ENCODE measurements at regions not wholly inside any gene's neighbourhood (a gene's known extent, or its start where the extent isn't known, plus 50 kb on each side); places are given as distances from the start of the nearest gene placed in this dataset.
"Not testable (repeated sequence)": the region's sequence is repeated elsewhere in the genome, so short reads cannot be mapped to it uniquely, and the experiment has no call there.

DNA sequence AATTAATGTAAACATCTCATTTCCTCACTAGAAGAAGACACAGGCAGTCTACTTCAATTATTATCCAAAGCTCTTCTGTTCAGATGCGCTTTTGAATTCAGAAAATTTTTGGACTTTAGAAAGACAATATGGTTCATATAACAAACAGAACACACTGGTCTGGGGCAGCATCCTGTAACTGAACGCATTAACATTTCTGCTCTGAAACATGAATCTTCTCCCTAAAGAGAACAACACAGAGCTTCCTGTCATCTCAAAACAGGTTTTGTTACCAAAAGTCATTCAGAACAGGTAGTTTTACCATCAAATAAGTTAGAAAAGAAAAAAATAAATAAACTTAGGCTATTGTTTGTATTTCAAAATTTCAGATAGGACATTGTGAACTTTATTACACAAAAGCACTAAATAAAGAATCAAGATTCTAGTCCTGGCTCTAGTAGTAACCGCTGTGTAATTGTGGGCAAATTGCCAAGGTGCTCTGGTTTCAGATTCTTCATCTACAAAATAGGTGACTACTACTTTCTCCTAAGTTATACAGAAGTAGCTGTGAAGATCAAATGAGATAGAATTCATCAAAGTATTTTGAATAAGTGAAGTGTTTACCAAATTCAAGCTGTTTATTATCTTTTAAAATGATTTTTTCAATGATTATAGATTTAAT lies 252.3 kb upstream of the RASGEF1B start:
- H3K27me3 Mint-ChIP-seq = peaks cover 7% of the 10 kb centered on the region
- no peak overlapping the region for H3K4me3 Mint-ChIP-seq
- H3K4me1 Mint-ChIP-seq (ENCODE audit: low read depth) = peaks cover 20% of the 10 kb centered on the region
- H3K27ac Mint-ChIP-seq = no peak overlapping the region
- peaks cover 4% of the 10 kb centered on the region for H3K9me3 Mint-ChIP-seq
- no peaks in the 10 kb centered on the region for H3K36me3 Mint-ChIP-seq (ENCODE audit: low read depth)

DNA sequence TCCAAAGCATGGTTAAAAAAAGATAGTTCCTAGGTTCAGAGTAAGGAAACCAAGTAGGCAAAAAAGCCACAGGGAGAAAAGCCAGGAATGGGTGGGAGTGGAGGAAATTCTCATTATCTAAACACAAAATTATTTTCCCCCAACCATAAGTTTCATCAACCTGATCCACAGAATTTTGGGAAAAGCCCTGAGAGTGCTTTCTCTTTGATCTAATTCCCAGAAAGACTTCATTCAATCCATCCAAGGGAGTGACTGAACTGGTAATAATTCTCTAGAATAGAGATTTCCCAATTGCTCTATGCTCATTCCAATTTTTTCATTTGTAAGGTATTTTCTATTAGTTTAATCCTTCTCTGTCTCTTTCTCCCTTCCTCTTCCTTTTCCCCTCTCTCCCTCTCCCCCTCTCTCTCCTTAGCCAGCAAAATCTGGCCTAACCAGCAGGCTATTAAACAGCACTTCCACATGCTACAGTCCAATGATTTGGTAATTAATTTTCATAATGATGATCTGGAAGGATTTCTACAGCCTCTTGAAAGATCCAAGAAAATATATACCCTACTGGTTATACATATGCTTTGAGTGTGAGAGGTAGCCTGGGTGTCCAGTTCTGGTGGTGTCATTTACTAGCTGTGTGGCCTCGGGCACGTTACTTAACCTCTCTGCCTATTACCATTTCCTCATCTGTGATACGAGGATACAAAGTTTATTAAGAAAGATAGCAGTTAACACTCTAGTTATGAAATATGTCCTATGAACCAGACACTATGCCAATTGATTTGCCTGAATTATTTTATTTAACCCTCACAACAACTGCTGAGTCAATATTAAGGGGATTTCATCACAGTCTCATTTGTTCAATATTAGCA lies 251.5 kb upstream of the RASGEF1B start:
- no peak overlapping the region for H3K27ac Mint-ChIP-seq
- H3K27me3 Mint-ChIP-seq = peaks cover 5% of the 10 kb centered on the region
- no peak overlapping the region for H3K4me3 Mint-ChIP-seq
- H3K9me3 Mint-ChIP-seq = peaks cover 4% of the 10 kb centered on the region
- peaks cover 20% of the 10 kb centered on the region for H3K4me1 Mint-ChIP-seq (ENCODE audit: low read depth)
- H3K36me3 Mint-ChIP-seq (ENCODE audit: low read depth) = no peaks in the 10 kb centered on the region

DNA sequence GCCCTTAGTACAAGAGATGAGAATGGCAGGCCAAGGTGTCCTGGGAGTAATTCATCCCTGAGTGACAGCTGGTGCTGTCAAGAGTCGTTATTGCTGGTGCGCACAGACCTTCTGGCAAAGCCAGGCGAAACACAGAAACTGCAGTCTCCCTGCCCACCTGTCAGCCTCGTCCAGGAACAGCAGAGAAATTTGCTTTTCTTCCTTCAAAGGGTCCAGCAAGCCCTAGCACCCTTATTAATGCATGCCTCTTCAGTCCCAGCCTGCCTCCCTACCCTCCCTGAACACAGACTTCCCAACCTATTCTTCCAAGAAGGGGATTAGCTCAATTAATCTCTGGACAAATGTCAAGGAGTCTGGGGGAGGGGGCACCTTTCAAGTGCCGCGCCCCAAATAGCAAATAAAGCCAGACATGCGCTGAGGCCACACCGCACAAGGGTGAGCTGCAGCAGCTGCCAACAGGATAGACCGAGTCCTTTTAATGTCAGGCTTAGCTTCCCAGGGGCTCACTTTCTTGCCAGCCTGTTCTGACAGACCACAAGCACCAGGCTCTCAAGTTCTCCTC lies 250.7 kb upstream of the RASGEF1B start:
- Mint-ChIP-seq H3K4me1 (ENCODE audit: low read depth) (peaks cover 20% of the 10 kb centered on the region), H3K9me3 (no peaks in the 10 kb centered on the region), H3K4me3 (no peak overlapping the region), H3K27ac (no peak overlapping the region), H3K27me3 (peaks cover 4% of the 10 kb centered on the region), H3K36me3 (ENCODE audit: low read depth) (no peaks in the 10 kb centered on the region)

DNA sequence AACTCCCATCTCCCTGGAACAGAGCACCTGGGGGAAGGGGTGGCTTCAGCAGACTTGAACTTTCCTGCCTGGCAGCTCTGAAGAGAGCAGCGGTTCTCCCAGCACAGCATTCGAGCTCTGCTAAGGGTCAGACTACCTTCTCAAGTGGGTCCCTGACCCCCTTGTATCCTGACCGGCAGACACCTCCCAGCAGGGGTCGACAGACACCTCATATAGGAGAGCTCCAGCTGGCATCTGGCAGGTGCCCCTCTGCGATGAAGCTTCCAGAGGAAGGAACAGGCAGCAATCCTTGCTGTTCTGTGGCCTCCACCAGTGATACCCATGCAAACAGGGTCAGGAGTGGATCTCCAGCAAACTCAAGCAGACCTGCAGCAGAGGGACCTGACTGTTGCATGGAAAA lies 244.1 kb upstream of the RASGEF1B start:
- peaks cover 13% of the 10 kb centered on the region for H3K4me1 Mint-ChIP-seq (ENCODE audit: low read depth)
- H3K4me3 Mint-ChIP-seq = no peak overlapping the region
- peaks cover 4% of the 10 kb centered on the region for H3K9me3 Mint-ChIP-seq
- no peaks in the 10 kb centered on the region for H3K36me3 Mint-ChIP-seq (ENCODE audit: low read depth)
- peaks cover 13% of the 10 kb centered on the region for H3K27me3 Mint-ChIP-seq
- H3K27ac Mint-ChIP-seq = no peak overlapping the region

DNA sequence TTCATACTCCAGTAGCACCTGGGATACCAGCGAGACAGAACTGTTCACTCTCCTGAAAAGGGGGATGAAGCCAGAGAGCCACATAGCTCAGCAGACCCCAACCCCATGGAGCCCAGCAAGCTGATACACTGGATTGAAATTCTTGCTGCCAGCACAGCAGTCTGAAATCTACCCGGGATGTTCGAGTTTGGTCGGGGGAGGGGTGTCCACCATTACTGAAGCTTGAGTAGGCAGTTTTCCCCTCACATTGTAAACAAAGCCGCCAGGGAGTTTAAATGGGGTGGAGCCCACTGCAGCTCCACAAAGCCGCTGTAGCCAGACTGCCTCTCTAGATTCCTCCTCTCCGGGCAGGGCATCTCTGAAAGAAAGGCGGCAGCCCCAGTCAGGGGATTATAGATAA lies 243.7 kb upstream of the RASGEF1B start:
- H3K4me1 Mint-ChIP-seq (ENCODE audit: low read depth) = peaks cover 13% of the 10 kb centered on the region
- peaks cover 13% of the 10 kb centered on the region for H3K27me3 Mint-ChIP-seq
- not testable (repeated sequence) for H3K4me3 Mint-ChIP-seq; H3K9me3 Mint-ChIP-seq; H3K27ac Mint-ChIP-seq; H3K36me3 Mint-ChIP-seq (ENCODE audit: low read depth)

DNA sequence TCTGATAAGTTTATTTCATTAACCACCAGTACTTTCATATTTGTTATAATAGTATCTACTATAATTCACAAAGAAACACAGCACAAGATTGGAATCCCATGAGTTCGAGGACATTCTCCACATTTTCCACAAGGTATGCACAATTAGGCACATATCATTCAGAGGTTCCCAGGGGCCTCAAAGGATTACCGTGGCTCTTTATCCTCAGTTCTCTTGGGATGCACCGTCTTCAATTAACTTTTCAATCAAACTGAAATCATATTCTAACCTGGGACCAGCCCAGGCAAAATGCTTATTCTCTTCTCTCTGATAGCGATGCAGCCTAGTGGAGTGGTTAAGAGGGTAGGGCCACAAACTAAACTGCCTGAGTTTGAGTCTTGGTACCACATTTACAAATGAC lies 242.6 kb upstream of the RASGEF1B start:
- Mint-ChIP-seq H3K4me3 (no peak overlapping the region), H3K27me3 (peaks cover 13% of the 10 kb centered on the region), H3K4me1 (ENCODE audit: low read depth) (peaks cover 13% of the 10 kb centered on the region), H3K36me3 (ENCODE audit: low read depth) (no peaks in the 10 kb centered on the region), H3K27ac (no peak overlapping the region), H3K9me3 (peaks cover 4% of the 10 kb centered on the region)

DNA sequence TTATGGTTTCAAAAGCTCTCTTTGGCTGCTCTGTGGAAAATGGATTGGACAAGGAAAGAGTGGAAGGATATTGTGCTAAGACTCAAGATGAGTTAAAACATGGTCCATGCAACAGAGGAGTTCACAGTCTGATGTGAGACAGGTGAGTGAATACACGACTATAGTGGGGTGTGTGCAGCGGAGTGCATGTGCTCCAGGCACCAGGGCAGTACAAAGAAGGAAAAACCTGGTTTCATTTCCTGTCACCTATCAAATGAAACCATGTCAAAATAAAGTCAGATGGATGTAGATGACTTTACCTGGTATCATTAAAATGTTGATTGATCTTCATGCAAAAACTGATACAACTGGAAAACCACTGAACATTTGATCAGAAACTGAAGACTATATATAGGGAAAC lies 241.0 kb upstream of the RASGEF1B start:
- no peak overlapping the region for H3K27ac Mint-ChIP-seq
- H3K9me3 Mint-ChIP-seq = peaks cover 4% of the 10 kb centered on the region
- no peaks in the 10 kb centered on the region for H3K36me3 Mint-ChIP-seq (ENCODE audit: low read depth)
- peaks cover 13% of the 10 kb centered on the region for H3K4me1 Mint-ChIP-seq (ENCODE audit: low read depth)
- no peak overlapping the region for H3K4me3 Mint-ChIP-seq
- peaks cover 13% of the 10 kb centered on the region for H3K27me3 Mint-ChIP-seq

DNA sequence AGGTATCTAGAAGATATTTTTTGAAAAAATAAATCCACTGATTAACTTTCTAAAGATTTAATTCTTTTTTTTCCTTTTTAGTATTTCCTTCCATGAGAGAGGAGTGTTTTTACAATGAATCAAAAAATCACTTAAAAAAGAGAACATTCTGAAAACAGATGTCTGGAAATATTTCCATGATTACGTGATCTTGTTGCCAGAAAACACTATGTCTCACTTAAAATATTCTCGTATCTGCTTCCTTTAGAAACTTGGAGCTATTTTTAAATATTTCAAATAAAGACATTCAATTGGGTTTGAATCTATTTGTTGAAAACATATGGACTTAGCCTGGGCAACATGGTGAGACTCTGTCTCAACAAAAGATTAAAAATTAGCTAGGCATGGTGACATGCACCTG lies 232.8 kb upstream of the RASGEF1B start:
- H3K27me3 Mint-ChIP-seq = no peaks in the 10 kb centered on the region
- H3K4me3 Mint-ChIP-seq = no peak overlapping the region
- no peaks in the 10 kb centered on the region for H3K4me1 Mint-ChIP-seq (ENCODE audit: low read depth)
- no peaks in the 10 kb centered on the region for H3K36me3 Mint-ChIP-seq (ENCODE audit: low read depth)
- no peaks in the 10 kb centered on the region for H3K9me3 Mint-ChIP-seq
- no peak overlapping the region for H3K27ac Mint-ChIP-seq

DNA sequence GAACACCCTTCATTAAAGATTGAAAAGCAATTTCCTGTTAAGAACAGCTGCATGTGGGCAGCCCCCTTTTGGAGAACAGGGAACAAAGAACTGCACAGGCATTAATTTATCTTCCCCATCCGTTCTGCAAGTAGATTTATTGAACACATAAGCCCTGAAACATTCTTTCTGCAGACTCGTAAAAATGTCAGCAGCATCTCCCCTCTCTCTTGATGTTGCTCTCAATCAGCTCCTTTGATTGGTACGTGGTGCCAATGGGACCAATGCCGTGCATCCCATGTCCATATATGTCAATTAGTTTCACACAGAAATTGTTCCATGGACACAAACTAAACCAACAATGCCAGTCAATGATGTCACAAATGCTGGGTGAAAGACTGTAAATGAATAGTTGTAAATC lies 228.5 kb upstream of the RASGEF1B start:
- Mint-ChIP-seq H3K9me3 (no peaks in the 10 kb centered on the region), H3K27me3 (no peaks in the 10 kb centered on the region)

DNA sequence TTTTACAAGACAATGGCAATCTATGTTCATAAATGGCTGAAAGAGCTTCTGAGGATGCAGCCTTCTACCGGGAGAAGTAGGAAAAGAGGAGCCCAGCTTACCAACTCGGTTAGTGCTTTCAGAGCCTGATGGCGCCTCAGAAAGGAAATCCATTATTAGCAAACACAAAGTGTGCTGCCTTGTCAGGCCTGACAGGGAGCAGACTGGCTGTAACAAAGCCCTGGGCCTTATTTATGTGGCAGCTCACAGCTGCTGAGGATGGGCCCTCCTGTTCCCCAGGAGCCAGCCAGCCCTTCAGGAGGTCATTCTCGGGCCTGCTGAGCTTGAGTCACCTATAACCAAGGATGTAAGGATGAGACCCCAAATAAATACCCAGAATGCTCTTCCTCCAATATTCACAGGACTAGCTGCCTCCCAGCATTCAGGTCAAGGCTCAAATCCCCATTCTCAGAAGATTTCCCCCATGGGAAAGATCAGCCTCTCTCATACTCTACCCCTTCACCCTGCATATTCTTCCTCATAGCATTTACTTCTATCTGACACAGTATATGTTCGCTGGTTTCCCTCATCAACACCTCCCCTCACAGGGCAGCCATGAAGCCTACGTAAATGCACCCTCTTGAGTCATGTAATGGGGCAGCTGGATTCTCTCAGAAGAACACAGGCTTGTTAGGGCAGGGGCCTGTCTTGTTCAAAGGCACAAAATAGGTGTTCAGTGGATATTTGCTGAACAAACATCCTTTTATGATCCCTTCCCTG lies 227.0 kb upstream of the RASGEF1B start:
- H3K4me3 Mint-ChIP-seq = no peak overlapping the region
- H3K4me1 Mint-ChIP-seq (ENCODE audit: low read depth) = no peaks in the 10 kb centered on the region
- no peaks in the 10 kb centered on the region for H3K9me3 Mint-ChIP-seq
- no peaks in the 10 kb centered on the region for H3K36me3 Mint-ChIP-seq (ENCODE audit: low read depth)
- no peak overlapping the region for H3K27ac Mint-ChIP-seq
- H3K27me3 Mint-ChIP-seq = no peaks in the 10 kb centered on the region

More for the DNA sequence above, 228.5 kb upstream of the RASGEF1B start:
- Mint-ChIP-seq H3K27ac (no peak overlapping the region), H3K4me1 (ENCODE audit: low read depth) (no peaks in the 10 kb centered on the region), H3K4me3 (no peak overlapping the region), H3K36me3 (ENCODE audit: low read depth) (no peaks in the 10 kb centered on the region)

DNA sequence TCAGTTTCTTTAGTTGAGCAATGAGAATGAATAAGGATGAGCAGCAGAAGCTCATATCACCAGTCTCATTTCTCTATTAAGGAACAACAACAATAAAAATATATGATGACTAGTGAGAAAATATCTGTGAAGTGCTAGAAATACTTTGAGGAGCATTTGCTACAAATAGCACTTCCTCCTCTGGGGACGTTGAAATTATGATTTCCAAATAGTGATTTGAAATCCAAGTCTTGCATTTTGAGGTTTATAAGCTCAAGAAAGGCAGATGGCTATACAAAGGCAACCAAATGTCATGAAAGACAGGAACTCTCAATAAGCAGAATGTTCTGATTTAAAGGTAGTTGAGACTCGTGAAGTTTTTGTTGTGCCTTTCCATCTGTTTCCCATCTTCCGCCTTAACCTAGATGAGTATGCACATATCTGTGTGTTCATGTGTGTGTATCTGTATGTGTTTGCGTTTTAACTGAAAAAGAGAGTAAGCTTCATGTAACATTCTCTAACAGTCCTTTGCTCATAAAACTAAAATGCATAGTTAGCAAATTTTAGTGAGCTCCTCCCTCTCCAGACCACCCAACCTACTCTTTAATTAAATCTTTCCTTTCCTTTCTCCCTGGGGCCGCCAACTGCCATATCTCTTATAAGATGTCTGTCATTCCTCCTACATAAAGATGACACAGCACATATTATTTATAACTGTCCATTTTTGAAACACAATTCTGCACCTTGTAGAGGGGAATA lies 222.6 kb upstream of the RASGEF1B start:
- no peak overlapping the region for H3K4me3 Mint-ChIP-seq
- H3K36me3 Mint-ChIP-seq (ENCODE audit: low read depth) = no peaks in the 10 kb centered on the region
- no peak overlapping the region for H3K27ac Mint-ChIP-seq
- peaks cover 4% of the 10 kb centered on the region for H3K27me3 Mint-ChIP-seq
- no peaks in the 10 kb centered on the region for H3K9me3 Mint-ChIP-seq
- no peaks in the 10 kb centered on the region for H3K4me1 Mint-ChIP-seq (ENCODE audit: low read depth)

DNA sequence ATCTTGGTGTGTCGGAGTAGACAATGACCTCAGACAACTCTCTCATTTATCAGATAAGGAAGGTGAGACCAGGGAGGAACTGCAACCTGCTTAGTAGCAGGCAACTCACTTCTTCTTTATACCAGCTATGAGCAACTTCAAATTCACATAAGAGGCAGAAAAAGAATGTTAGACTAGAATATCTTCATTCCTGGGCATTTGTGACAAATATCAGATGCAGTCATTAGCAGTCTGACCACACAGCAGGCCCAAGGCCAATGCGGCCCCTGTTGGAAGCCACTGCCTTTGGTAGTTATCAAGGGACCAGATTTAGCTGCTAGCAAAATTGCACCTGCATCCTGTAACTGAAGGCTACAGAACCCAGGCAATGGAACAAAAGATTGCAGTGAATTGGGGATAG lies 219.2 kb upstream of the RASGEF1B start:
- H3K27ac Mint-ChIP-seq = no peak overlapping the region
- H3K4me1 Mint-ChIP-seq (ENCODE audit: low read depth) = no peaks in the 10 kb centered on the region
- no peaks in the 10 kb centered on the region for H3K36me3 Mint-ChIP-seq (ENCODE audit: low read depth)
- no peak overlapping the region for H3K4me3 Mint-ChIP-seq
- H3K9me3 Mint-ChIP-seq = no peaks in the 10 kb centered on the region
- peaks cover 4% of the 10 kb centered on the region for H3K27me3 Mint-ChIP-seq

DNA sequence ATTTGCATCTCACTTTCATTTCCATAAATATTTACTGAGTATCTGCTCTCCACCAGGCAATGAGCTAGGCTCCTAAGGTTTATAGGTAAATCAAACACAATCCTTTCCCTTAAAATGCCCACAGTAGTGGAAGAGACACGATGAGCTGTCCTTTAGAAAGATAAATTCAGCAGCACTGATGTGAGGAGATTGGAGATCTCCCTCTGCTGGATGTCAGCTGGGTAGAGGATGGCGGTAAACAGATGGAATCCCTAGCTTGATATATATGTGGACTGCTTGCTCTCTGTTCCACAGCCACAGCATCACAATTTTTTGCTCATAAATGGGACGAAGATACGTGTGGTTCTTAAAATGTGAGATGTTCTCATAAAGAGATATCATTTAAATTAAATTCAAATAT lies 216.4 kb upstream of the RASGEF1B start:
- Mint-ChIP-seq H3K27ac (no peak overlapping the region), H3K9me3 (no peaks in the 10 kb centered on the region), H3K27me3 (no peaks in the 10 kb centered on the region), H3K36me3 (ENCODE audit: low read depth) (no peaks in the 10 kb centered on the region), H3K4me3 (no peak overlapping the region), H3K4me1 (ENCODE audit: low read depth) (no peaks in the 10 kb centered on the region)

DNA sequence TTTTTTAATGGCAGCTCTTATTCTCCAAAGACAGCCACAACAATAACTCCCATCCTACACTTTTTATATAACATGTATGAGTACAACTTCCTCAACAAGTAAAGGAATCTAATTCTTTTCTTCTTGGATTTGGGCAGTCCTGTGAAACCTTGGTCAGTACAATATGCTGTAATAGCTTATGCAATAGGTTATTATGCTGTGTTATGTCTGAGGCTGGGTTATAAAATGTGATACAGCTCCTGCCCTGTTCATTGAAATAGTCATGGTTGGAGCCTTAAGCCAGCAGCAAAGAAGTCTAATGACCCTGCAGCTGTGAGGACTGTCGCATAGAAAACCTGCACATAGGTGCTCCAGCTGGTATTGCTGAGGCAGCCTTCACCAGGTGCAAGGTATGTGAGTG lies 215.8 kb upstream of the RASGEF1B start:
- no peaks in the 10 kb centered on the region for H3K36me3 Mint-ChIP-seq (ENCODE audit: low read depth)
- H3K9me3 Mint-ChIP-seq = no peaks in the 10 kb centered on the region
- no peak overlapping the region for H3K27ac Mint-ChIP-seq
- no peaks in the 10 kb centered on the region for H3K4me1 Mint-ChIP-seq (ENCODE audit: low read depth)
- no peak overlapping the region for H3K4me3 Mint-ChIP-seq
- no peaks in the 10 kb centered on the region for H3K27me3 Mint-ChIP-seq

Measured in stimulated activated naive CD8-positive, alpha-beta T cell treated with anti-CD3 and anti-CD28 coated beads, Interleukin-15, Interleukin-2, amounts not matched to agents 100 ng/mL and 50 ng/mL, for 24 hours (primary cell).